ENCODE measurements at regions not wholly inside any gene's neighbourhood (a gene's known extent, or its start where the extent isn't known, plus 50 kb on each side); places are given as distances from the start of the nearest gene placed in this dataset.

GRCh38 chr12:67096533-67097318, 172.4 kb upstream of the CAND1 start (continued):
- TF ChIP-seq PATZ1 (tag by site-specific recombination; IDR thresholded peaks at IDR 0.05) (no peak), ZNF354C (tag by site-specific recombination; IDR thresholded peaks at IDR 0.05; ENCODE audit: borderline replicate concordance, low read depth) (no peak), ZSCAN18 (tag by site-specific recombination; IDR thresholded peaks at IDR 0.05) (no peak), ZNF792 (tag by site-specific recombination; IDR thresholded peaks at IDR 0.05) (no peak), GFI1B (tag by site-specific recombination; IDR thresholded peaks at IDR 0.05) (no peak), SP2 (tag by site-specific recombination; IDR thresholded peaks at IDR 0.05) (no peak), ZNF449 (tag by site-specific recombination; IDR thresholded peaks at IDR 0.05) (no peak), ZNF362 (tag by site-specific recombination; IDR thresholded peaks at IDR 0.05) (no peak), ZNF423 (tag by site-specific recombination; IDR thresholded peaks at IDR 0.05) (no peak), SCRT2 (tag by site-specific recombination; IDR thresholded peaks at IDR 0.05) (peak; percentile 35; the same call in 1 of the 2 replicates), GLI4 (tag by site-specific recombination; IDR thresholded peaks at IDR 0.05) (no peak), ZNF585B (tag by site-specific recombination; IDR thresholded peaks at IDR 0.05) (no peak), ZNF530 (tag by site-specific recombination; IDR thresholded peaks at IDR 0.05; ENCODE audit: low read depth) (no peak), PRDM2 (tag by site-specific recombination; IDR thresholded peaks at IDR 0.05; ENCODE audit: borderline replicate concordance) (no peak), KLF8 (tag by site-specific recombination; IDR thresholded peaks at IDR 0.05) (no peak), BCL11A (tag by site-specific recombination; IDR thresholded peaks at IDR 0.05; ENCODE audit: low read depth) (no peak), ZNF624 (tag by site-specific recombination; IDR thresholded peaks at IDR 0.05) (no peak), ZFHX2 (tag by site-specific recombination; conservative IDR thresholded peaks at IDR 0.05) (no peak), ZNF302 (tag by site-specific recombination; IDR thresholded peaks at IDR 0.05; ENCODE audit: low read depth) (no peak), SCRT1 (tag by site-specific recombination; IDR thresholded peaks at IDR 0.05; ENCODE audit: borderline replicate concordance) (no peak), ZNF707 (tag by site-specific recombination; IDR thresholded peaks at IDR 0.05) (no peak), ZNF239 (tag by site-specific recombination; IDR thresholded peaks at IDR 0.05) (no peak), GLIS1 (tag by site-specific recombination; IDR thresholded peaks at IDR 0.05) (no peak), ZNF660 (tag by site-specific recombination; IDR thresholded peaks at IDR 0.05) (peak; percentile 77), ZNF600 (tag by site-specific recombination; IDR thresholded peaks at IDR 0.05) (peak; percentile 50; the same call in 1 of the 2 replicates), ZNF175 (tag by site-specific recombination; IDR thresholded peaks at IDR 0.05) (no peak), OSR2 (tag by site-specific recombination; IDR thresholded peaks at IDR 0.05) (peak; percentile 26; the same call in 1 of the 2 replicates), ZNF292 (tag by site-specific recombination; IDR thresholded peaks at IDR 0.05; ENCODE audit: borderline replicate concordance, low read depth) (no peak), ZNF248 (tag by site-specific recombination; IDR thresholded peaks at IDR 0.05) (no peak)
